Right ventricle myocardium superior (tissue), 1 donor: ENCODE measurements at regions not wholly inside any gene's neighbourhood (a gene's known extent, or its start where the extent isn't known, plus 50 kb on each side); places are given as distances from the start of the nearest gene placed in this dataset.

Source experiments
- ATAC-seq: fragments of 200-7000 bp; cut with Tn5 transposase; one replicate; pipeline ENCODE4 v1.9.1; 2020; ENCODE audit warnings: mild to moderate bottlenecking; ENCODE audit not compliant: poor library complexity
- DNase-seq: peaks from one replicate; pipeline ENCODE4 v3.0.0-alpha.2; 2020
- intact Hi-C: fragments of 100-400 bp; cut with DNase I; formaldehyde crosslinking; loops from one replicate; pipeline ENCODE4 v1.11.2; 2022
- donor health status: DM: no; HTN: yes; CAD: no; lungs with severe emphysema.

DNA sequence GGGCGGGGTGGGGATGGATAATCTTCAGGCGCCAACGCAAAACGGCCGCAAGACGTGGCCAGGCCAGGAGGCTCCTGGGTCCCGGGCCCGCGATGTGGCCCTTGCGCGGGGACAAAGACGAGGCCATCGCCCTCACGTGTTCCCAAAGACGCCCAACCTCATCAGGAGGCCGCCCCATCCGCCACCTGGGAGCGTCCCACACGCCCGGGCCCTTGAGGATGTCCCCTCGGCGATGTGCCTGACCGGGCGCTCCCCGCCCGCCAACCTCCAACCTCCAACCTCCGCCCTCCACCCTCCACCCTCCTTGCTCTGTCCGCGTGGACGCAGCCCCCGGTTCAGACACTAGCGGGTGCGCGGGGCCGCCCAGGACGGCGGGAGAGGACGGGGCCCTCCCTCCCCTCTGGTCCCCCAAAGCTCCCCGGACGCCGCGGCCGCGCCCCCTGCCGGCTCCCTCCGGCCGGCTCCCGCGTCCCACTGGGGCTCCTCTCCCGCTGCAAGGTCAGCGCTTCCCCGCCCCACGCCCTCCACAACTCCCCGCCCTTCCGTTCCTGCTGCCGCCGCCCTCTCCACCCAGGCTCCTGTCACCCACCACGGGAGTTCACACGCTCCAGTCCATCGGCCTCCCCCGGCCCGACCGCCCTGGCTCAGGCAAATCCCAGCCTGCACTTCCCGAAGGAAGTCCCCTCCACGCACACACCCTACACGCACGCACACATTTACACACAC lies 250.8 kb upstream of the RPL38 start:
- peak; percentile 84 for ATAC-seq
- DNase-seq: peak; percentile 52

GRCh38 chr17:73953206-73954033 lies 250.1 kb upstream of the RPL38 start:
- ATAC-seq: no peak
- intact Hi-C loops: no loop called here

More for the DNA sequence above, 250.8 kb upstream of the RPL38 start:
- intact Hi-C loops: no loop called here

GRCh38 chr17:73954951-73955350 lies 248.5 kb upstream of the RPL38 start:
- ATAC-seq (no peak), DNase-seq (no peak)
- intact Hi-C loops: no loop called here

More at GRCh38 chr17:73953206-73954033, 250.1 kb upstream of the RPL38 start:
- no peak for DNase-seq

DNA sequence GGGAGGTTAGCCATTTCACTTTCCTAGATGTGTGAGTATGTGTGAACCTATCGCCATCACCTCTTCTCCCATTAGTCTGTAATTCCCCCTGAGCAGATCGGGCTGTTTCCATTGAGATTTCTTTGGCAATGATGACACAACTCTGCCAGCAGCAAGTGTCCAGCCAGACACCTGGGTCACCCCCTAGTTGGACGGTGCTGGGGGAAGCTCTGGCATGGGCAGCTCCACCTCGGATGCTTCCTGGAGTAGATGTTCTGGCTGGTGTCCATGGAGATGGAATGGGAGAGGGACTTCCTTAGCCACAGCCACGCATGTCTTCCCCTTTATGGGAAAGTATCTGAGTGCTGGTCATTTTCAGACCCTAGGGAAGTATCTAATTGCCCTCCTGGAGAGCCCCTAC lies 247.9 kb upstream of the RPL38 start:
- intact Hi-C loops: no loop called here
- no peak for ATAC-seq

DNA sequence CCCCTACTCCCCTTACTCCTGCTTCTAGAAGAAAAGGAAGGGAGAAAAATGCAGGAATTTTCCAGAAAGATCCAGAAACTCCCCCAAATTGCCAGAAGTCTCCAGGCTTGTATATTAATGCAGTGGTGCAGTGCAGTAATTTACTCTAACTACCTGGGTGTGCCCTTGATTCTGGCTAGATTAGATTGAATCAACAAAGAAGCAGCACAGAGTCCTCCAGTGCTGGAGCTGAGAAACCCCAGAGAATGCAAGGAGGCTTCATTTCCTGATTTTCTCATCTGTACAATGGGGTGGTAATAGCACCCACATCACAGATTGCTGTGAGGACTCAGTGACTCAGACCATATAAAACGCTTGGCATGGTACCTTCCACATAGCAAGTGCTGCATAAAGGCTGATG lies 247.3 kb upstream of the RPL38 start:
- ATAC-seq: no peak
- intact Hi-C loops: no loop called here
- DNase-seq: no peak

More for the DNA sequence above, 247.9 kb upstream of the RPL38 start:
- no peak for DNase-seq

DNA sequence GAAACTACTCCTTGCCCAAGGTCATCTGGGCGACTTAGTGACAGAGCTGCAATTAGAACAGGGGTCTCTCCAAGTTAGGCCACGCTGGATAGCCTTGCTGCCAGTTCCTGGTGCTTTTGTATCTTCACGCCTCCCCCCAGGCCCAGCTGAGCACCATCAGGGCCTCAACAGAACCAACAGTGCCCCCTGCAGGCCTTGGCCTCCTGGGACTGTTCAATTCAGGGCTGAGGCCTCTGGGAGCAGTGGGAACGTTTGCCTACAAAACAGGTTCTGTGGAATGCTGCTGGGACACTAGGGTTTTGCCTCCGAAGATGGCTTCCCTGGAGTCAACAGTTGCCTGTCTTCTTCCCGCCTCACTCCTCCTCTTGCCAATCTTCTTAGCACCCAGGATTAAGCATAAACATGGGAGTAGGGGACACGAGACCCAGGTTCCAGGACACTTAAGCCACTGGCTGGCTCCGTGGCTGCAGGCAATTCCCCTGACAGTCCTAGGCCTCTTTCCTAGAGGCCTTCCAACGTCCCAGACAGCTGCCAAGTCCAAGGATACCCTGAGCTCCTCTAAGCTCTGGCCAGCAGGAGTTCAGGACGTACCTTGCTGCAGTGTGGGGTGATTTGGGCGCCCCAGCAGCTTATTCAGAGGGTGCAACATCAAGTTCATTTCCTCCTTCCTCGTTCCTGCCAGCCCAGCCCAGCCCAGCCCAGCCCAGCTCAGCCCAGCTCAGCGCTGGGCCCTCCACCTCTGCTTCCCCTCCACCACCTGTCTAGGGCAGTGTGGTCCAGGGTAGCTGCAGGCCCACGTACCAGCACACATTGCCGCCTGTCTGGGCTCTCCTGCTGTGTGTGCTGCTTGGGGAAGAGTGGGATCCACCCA lies 246.6 kb upstream of the RPL38 start:
- ATAC-seq (peak; percentile 29), DNase-seq (peak; percentile 54)
- intact Hi-C loops: no loop called here

GRCh38 chr17:73957564-73957963 lies 245.9 kb upstream of the RPL38 start:
- intact Hi-C loops: no loop called here
- DNase-seq (no peak), ATAC-seq (no peak)

DNA sequence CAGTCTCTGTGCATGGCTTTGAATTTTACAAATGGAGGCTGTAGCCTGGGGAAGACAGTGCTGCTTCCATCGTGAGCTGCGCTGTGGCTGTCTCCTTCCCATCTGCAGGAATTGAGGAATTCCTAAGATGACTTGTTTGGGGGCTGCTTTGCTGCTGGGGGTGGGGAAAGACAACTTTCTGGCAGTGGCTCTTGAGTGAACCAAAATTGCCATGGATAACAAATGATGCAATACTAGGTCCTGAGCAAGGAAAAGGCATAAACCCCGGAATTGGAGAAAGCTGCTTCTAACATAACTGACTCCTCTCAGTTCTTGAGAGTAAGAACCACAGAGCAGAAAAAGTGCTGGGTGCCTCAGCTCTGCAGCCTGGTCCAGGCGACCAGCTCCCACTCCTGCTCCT lies 245.0 kb upstream of the RPL38 start:
- intact Hi-C loops: no loop called here
- no peak for ATAC-seq
- DNase-seq: no peak

DNA sequence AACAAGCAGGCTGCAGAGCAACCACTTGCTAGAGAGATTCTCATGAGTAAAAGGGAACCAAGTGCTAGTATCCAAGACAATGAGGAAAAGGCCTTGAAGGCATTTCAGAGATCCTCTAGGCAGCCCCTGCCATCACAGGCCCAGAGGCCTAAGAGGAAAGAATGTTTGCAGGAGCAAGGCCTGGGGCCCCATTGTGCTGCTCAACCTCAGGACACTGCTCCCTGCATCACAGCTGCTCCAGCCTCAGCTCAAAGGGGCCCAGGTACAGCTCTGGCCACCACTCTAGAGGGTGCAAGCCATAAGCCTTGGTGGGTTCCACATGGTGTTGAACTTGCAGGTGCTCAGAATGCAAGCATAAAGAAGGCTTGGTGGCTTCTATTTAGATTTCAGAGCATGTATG lies 243.0 kb upstream of the RPL38 start:
- DNase-seq (no peak), ATAC-seq (no peak)
- intact Hi-C loops: no loop called here

DNA sequence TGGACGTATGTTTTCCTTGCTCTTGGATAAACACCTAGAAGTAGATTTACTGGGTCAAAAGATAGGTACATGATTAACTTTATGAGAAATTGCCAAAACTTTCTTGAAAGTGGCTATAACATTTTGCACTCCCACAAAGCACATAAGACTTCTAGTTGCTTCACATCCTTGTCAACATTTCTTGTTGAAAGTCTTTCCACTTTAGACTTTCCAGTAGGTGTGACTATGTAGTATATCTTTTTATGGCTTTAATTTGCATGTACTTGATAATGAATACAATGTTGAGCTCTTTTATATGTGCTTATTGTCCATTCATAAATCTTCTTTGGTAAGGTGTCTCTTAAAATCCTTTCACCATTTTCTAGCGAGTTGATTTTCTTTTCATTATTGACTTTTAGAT lies 241.2 kb upstream of the RPL38 start:
- intact Hi-C loops: no loop called here
- ATAC-seq: no peak
- no peak for DNase-seq

- intact Hi-C loops: no loop called here
- no peak for ATAC-seq
- DNase-seq: no peak
These were observed 234.8 kb upstream of the RPL38 start for GRCh38 chr17:73968680-73969079.

GRCh38 chr17:73969956-73970355 lies 233.5 kb upstream of the RPL38 start:
- DNase-seq (peak; percentile 65), ATAC-seq (peak; percentile 39)
- intact Hi-C loops: no loop called here

GRCh38 chr17:73971127-73971526 lies 232.4 kb upstream of the RPL38 start:
- intact Hi-C loops: no loop called here
- ATAC-seq: no peak

DNA sequence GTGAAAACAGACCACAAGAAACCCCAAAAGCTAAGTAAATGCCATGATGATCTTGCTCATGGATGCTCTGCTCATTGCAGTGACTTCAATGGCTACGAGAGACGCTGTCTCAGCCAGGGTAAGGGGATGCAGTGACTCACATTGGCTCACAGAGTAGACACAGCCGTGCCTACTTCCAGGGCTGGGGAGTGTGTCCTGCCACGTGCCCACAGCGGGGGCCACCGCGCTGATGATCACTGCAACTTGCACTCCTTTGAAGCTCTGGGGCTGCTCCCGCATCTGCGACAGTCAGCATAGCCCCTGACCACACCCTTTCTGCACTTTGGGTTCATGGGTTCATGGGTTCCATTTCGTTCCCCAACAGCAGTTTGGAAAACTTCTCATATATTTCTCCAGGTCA lies 231.4 kb upstream of the RPL38 start:
- ATAC-seq (no peak), DNase-seq (no peak)
- intact Hi-C loops: no loop called here

More at GRCh38 chr17:73971127-73971526, 232.4 kb upstream of the RPL38 start:
- no peak for DNase-seq

- no peak for DNase-seq
- no peak for ATAC-seq
- intact Hi-C loops: no loop called here
These were observed 230.6 kb upstream of the RPL38 start for GRCh38 chr17:73972901-73973300.

DNA sequence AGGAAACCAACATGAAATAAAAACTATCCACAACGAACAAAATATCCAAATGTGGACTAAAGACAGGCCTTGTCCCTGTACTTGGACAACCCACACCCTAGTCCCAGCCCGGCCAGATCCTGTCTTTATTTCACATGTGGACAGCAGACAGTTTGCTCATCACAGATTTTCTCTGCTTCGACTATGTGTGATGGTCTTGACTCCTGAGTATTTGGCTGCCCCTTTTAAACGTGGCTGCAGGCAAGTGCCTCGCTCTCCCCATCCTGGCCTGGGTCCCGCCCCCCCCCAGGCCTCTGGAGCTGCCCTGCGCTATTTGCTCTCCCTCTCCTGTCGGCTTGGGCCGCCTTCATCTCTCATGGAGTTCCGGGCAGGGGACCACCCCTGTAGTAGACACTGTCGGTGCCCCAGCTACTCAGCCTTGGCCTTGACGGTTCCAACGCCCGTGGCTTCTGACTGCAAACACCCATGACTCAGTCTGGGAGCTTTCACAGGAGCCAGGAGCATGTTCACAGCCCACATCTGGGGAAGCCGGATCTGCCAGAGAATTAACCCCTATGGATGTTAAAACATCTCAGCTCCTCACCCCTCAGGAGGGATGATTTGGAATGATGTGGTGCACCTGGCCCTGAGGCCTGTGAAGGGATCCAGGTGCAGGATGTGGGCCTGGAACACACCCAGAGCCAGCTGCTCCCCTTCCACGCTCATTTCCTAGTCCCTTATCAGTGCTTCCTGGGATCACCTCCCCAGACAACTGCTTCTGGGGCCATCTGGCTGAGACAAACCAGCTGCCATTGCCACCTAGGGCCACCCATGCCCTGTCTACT lies 229.7 kb upstream of the RPL38 start:
- ATAC-seq (peak; percentile 29), DNase-seq (no peak)
- intact Hi-C loops: no loop called here

GRCh38 chr17:73974536-73974935 lies 228.9 kb upstream of the RPL38 start:
- intact Hi-C loops: no loop called here
- ATAC-seq: no peak

DNA sequence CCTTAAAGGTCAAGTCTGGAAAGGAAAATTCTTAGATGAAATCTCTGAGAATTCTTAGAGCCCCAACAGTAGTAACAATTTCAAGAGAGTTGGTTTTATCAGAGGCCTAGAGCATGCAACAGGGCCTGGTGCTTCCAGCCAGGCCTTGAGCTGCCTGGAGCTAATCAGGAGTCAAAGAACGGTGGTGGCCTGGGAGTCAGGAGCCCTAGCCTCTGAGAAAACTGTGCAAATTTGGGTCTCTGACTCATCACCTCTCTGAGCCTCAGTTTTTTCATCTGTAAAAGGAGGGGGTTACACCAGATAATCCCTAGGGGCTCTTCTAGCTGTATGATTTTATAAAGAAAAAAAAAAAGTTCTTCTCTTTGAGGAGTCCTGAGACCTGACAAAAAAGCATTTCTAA lies 227.3 kb upstream of the RPL38 start:
- DNase-seq: no peak
- no peak for ATAC-seq
- intact Hi-C loops: no loop called here

More at GRCh38 chr17:73974536-73974935, 228.9 kb upstream of the RPL38 start:
- DNase-seq: no peak
